Karpas-422 (cell line): ENCODE measurements at regions not wholly inside any gene's neighbourhood (a gene's known extent, or its start where the extent isn't known, plus 50 kb on each side); places are given as distances from the start of the nearest gene placed in this dataset.

ENCODE experiments used
- DNase-seq: peaks from one replicate; pipeline ENCODE4 v3.0.0-alpha.2; 2015
- H2AFZ ChIP-seq: fragments of 200-600 bp; sonication (generic); 2 replicates; pipeline ENCODE4 v1.6.1; 2014; ENCODE audit warnings: antibody characterized with exemption, low read length, mixed read lengths
- H3K27ac ChIP-seq: fragments of 200-600 bp; sonication (generic); 2 replicates; pipeline ENCODE4 v1.5.1; 2014; ENCODE audit warnings: mild to moderate bottlenecking, low read length, moderate library complexity
- H3K27me3 ChIP-seq: fragments of 200-600 bp; sonication (generic); 2 replicates; pipeline ENCODE4 v1.6.1; 2014; ENCODE audit warnings: low read length, mixed read lengths
- H3K36me3 ChIP-seq: fragments of 200-600 bp; sonication (generic); 2 replicates; pipeline ENCODE4 v1.6.1; 2014; ENCODE audit warnings: low read length, mixed read lengths; ENCODE audit not compliant: insufficient read depth
- H3K4me1 ChIP-seq: fragments of 200-600 bp; sonication (generic); 2 replicates; pipeline ENCODE4 v1.6.1; 2014; ENCODE audit warnings: mild to moderate bottlenecking, low read length, mixed read lengths
- H3K4me2 ChIP-seq: fragments of 200-600 bp; sonication (generic); 2 replicates; pipeline ENCODE4 v1.6.1; 2014; ENCODE audit warnings: low read length, low read depth, mild to moderate bottlenecking; ENCODE audit not compliant: poor library complexity, severe bottlenecking
- H3K4me3 ChIP-seq: fragments of 200-600 bp; sonication (generic); 2 replicates; pipeline ENCODE4 v1.5.1; 2014; ENCODE audit warnings: mild to moderate bottlenecking, antibody characterized with exemption, low read length, mixed read lengths
- H3K79me2 ChIP-seq: fragments of 200-600 bp; sonication (generic); 2 replicates; pipeline ENCODE4 v1.6.1; 2014; ENCODE audit warnings: mild to moderate bottlenecking, low read length, mixed read lengths
- H3K9ac ChIP-seq: fragments of 200-600 bp; sonication (generic); 2 replicates; pipeline ENCODE4 v1.6.0; 2014; ENCODE audit warnings: low read length
- H3K9me2 ChIP-seq: fragments of 200-600 bp; sonication (generic), shearing (Covaris generic); replicated peaks from 2 replicates; pipeline ENCODE4 v1.6.0; 2014; ENCODE audit warnings: mild to moderate bottlenecking, low read length, moderate library complexity; ENCODE audit not compliant: insufficient read depth
- H3K9me3 ChIP-seq: fragments of 300-700, 200-600 bp; sonication (generic); 2 replicates; pipeline ENCODE4 v1.6.1; 2014; ENCODE audit warnings: low read length, mixed read lengths
- H4K20me1 ChIP-seq: fragments of 200-600 bp; sonication (generic); 2 replicates; pipeline ENCODE4 v1.6.1; 2014; ENCODE audit warnings: mild to moderate bottlenecking, antibody characterized with exemption, low read length, low read depth; ENCODE audit not compliant: insufficient read depth

DNA sequence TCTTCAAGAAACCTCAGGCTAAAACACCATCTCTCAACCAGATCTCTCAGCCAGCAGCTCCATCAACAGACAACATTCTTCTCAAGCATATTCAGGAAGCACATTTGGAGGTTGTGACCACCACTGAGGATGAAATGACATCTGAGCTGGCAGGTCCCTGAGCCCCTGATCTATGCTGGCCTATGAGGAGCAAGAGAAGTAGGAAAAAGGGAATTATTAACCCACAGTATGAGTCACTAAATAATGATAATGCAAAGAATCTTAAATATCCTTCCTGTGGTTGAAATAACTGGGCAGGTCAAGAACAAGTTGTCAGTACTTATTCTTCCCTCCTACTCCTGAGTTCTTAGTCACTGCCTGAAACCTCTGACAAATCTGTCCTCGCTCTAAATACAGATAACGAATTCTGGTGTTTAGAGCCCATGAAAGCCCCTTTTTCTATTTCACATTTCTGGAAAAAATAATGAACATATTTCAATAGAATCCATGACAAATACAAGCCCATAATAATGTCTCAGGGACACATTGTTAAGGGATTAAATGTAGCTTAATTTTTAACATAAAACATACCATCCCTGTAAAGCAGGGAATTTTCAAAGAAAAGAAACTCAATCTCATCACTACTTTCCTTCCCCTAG is 225.8 kb upstream of the IRS2 start:
- Histone ChIP-seq H3K36me3 (no peaks in the 10 kb centered on the region), H3K27me3 (no peaks in the 10 kb centered on the region), H3K4me2 (no peak overlapping the region), H3K9me2 (no peaks in the 10 kb centered on the region), H3K9ac (no peak overlapping the region), H4K20me1 (no peaks in the 10 kb centered on the region), H3K4me3 (no peak overlapping the region), H3K4me1 (no peaks in the 10 kb centered on the region), H3K79me2 (no peaks in the 10 kb centered on the region), H3K27ac (no peak overlapping the region), H3K9me3 (no peaks in the 10 kb centered on the region), H2AFZ (no peak overlapping the region)
- peak; percentile 17 for DNase-seq

- Histone ChIP-seq H4K20me1 (no peaks in the 10 kb centered on the region), H3K4me1 (no peaks in the 10 kb centered on the region), H3K4me2 (no peak overlapping the region), H3K79me2 (no peaks in the 10 kb centered on the region), H3K27ac (no peak overlapping the region), H3K4me3 (no peak overlapping the region), H3K9me2 (no peaks in the 10 kb centered on the region), H3K9ac (no peak overlapping the region), H3K9me3 (no peaks in the 10 kb centered on the region), H2AFZ (no peak overlapping the region), H3K36me3 (no peaks in the 10 kb centered on the region), H3K27me3 (no peaks in the 10 kb centered on the region)
- peak; percentile 21 for DNase-seq
Measured at GRCh38 chr13:110010404-110011138, 224.2 kb upstream of the IRS2 start.

DNA sequence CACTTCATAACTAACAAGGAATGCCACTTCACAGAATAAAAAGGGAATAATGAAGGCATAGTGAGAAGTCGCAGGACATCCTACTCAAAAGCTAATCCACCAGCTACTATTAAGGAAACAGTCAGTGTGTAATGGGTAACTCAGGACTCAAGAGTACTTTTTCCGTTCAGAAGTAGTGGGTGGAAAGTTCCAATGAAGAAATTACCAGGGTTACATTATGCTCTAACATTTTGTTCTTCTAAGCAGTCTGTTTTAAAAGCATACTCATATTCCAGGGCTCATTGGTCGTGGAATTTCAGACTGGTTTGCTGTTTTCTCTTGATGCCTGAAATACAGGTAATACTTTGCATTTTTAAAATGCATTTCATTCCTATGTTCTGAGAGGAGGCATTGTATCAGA is 222.4 kb upstream of the IRS2 start:
- no peaks in the 10 kb centered on the region for H3K9me3 ChIP-seq
- H3K27me3 ChIP-seq = no peaks in the 10 kb centered on the region
- H3K9me2 ChIP-seq = no peaks in the 10 kb centered on the region
- H2AFZ ChIP-seq = no peak overlapping the region
- no peaks in the 10 kb centered on the region for H3K4me1 ChIP-seq
- H3K27ac ChIP-seq = no peak overlapping the region
- H3K79me2 ChIP-seq = no peaks in the 10 kb centered on the region
- no peaks in the 10 kb centered on the region for H4K20me1 ChIP-seq
- no peak overlapping the region for H3K9ac ChIP-seq
- no peak overlapping the region for H3K4me3 ChIP-seq
- no peaks in the 10 kb centered on the region for H3K36me3 ChIP-seq
- no peak for DNase-seq
- no peak overlapping the region for H3K4me2 ChIP-seq

GRCh38 chr13:110006304-110006703 is 219.9 kb upstream of the IRS2 start:
- no peaks in the 10 kb centered on the region for H3K27me3 ChIP-seq
- no peak overlapping the region for H3K9ac ChIP-seq
- no peaks in the 10 kb centered on the region for H3K79me2 ChIP-seq
- H4K20me1 ChIP-seq = no peaks in the 10 kb centered on the region
- no peaks in the 10 kb centered on the region for H3K4me1 ChIP-seq
- H3K36me3 ChIP-seq = no peaks in the 10 kb centered on the region
- no peak overlapping the region for H3K4me3 ChIP-seq
- H3K27ac ChIP-seq = no peak overlapping the region
- no peaks in the 10 kb centered on the region for H3K9me2 ChIP-seq
- no peak overlapping the region for H2AFZ ChIP-seq
- H3K9me3 ChIP-seq = no peaks in the 10 kb centered on the region
- no peak overlapping the region for H3K4me2 ChIP-seq
- peak; percentile 19 for DNase-seq

- Histone ChIP-seq H3K4me2 (no peak overlapping the region), H3K4me1 (no peaks in the 10 kb centered on the region), H3K36me3 (no peaks in the 10 kb centered on the region), H2AFZ (no peak overlapping the region), H4K20me1 (no peaks in the 10 kb centered on the region), H3K9me2 (no peaks in the 10 kb centered on the region), H3K9me3 (no peaks in the 10 kb centered on the region), H3K27ac (no peak overlapping the region), H3K79me2 (no peaks in the 10 kb centered on the region), H3K4me3 (no peak overlapping the region), H3K9ac (no peak overlapping the region), H3K27me3 (no peaks in the 10 kb centered on the region)
- no peak for DNase-seq
Measured at GRCh38 chr13:110005563-110005962, 219.2 kb upstream of the IRS2 start.

DNA sequence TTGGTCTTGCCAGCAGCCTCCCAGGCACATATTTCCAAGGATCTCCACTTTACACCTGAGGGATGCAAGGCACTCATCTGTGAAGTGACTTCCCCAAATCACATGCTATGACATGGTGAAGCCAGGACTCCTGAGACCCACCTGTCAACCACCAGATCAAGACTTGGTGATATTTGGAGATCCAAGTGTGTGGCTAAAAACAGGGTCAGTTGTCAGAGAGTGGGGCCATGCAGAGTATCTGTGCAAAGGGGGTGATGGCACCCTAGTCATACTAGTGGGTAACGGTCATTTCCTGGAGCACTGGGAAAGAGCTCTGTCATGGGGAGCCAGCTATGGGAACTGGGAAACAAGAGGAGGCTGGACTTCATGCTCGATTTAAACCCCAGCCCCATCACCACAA is 218.4 kb upstream of the IRS2 start:
- Histone ChIP-seq H3K79me2 (no peaks in the 10 kb centered on the region), H3K4me3 (no peak overlapping the region), H3K4me2 (no peak overlapping the region), H3K27me3 (no peaks in the 10 kb centered on the region), H2AFZ (no peak overlapping the region), H3K9me2 (no peaks in the 10 kb centered on the region), H3K27ac (no peak overlapping the region), H3K9ac (no peak overlapping the region), H3K36me3 (no peaks in the 10 kb centered on the region), H3K4me1 (no peaks in the 10 kb centered on the region), H3K9me3 (no peaks in the 10 kb centered on the region), H4K20me1 (no peaks in the 10 kb centered on the region)
- no peak for DNase-seq

- no peaks in the 10 kb centered on the region for H3K27me3 ChIP-seq
- H3K4me3 ChIP-seq = no peak overlapping the region
- no peaks in the 10 kb centered on the region for H3K79me2 ChIP-seq
- H3K36me3 ChIP-seq = no peaks in the 10 kb centered on the region
- no peak overlapping the region for H3K9ac ChIP-seq
- no peaks in the 10 kb centered on the region for H3K9me2 ChIP-seq
- H3K4me1 ChIP-seq = no peaks in the 10 kb centered on the region
- H4K20me1 ChIP-seq = no peaks in the 10 kb centered on the region
- no peaks in the 10 kb centered on the region for H3K9me3 ChIP-seq
- H2AFZ ChIP-seq = no peak overlapping the region
- DNase-seq = no peak
- no peak overlapping the region for H3K27ac ChIP-seq
- no peak overlapping the region for H3K4me2 ChIP-seq
Measured at GRCh38 chr13:110001670-110002275, 215.4 kb upstream of the IRS2 start.

GRCh38 chr13:110000534-110001345 is 214.4 kb upstream of the IRS2 start:
- Histone ChIP-seq H3K9me2 (no peaks in the 10 kb centered on the region), H2AFZ (no peak overlapping the region), H3K27me3 (no peaks in the 10 kb centered on the region), H3K27ac (no peak overlapping the region), H3K9ac (no peak overlapping the region), H4K20me1 (no peaks in the 10 kb centered on the region), H3K4me2 (no peak overlapping the region), H3K36me3 (no peaks in the 10 kb centered on the region), H3K4me3 (no peak overlapping the region), H3K79me2 (no peaks in the 10 kb centered on the region), H3K4me1 (no peaks in the 10 kb centered on the region), H3K9me3 (no peaks in the 10 kb centered on the region)
- no peak for DNase-seq
